GM03348 (cell line): ENCODE measurements at regions not wholly inside any gene's neighbourhood (a gene's known extent, or its start where the extent isn't known, plus 50 kb on each side); places are given as distances from the start of the nearest gene placed in this dataset.

Source experiments
- DNase-seq: peaks from one replicate; pipeline ENCODE4 v3.0.0; 2012; ENCODE audit warnings: low spot score

GRCh38 chr5:103498800-103499551, 63.6 kb downstream of the NUDT12 start:
- DNase-seq = no peak

GRCh38 chr5:103498211-103498610, 64.4 kb downstream of the NUDT12 start:
- DNase-seq = no peak

GRCh38 chr5:103497781-103498180, 64.8 kb downstream of the NUDT12 start:
- no peak for DNase-seq

GRCh38 chr5:103490030-103490739, 72.4 kb downstream of the NUDT12 start:
- DNase-seq = no peak

- DNase-seq = no peak
These were observed 73.3 kb downstream of the NUDT12 start for GRCh38 chr5:103489307-103489706.

GRCh38 chr5:103487822-103488493, 74.6 kb downstream of the NUDT12 start:
- DNase-seq = no peak

GRCh38 chr5:103487218-103487617, 75.4 kb downstream of the NUDT12 start:
- peak; percentile 49 for DNase-seq

GRCh38 chr5:103486739-103487138, 75.8 kb downstream of the NUDT12 start:
- no peak for DNase-seq

GRCh38 chr5:103480246-103480645, 82.3 kb downstream of the NUDT12 start:
- DNase-seq = no peak

GRCh38 chr5:103477678-103478077, 84.9 kb downstream of the NUDT12 start:
- no peak for DNase-seq

- DNase-seq = no peak
These were observed 85.8 kb downstream of the NUDT12 start for GRCh38 chr5:103476811-103477210.

- peak; percentile 43 for DNase-seq
These were observed 86.9 kb downstream of the NUDT12 start for GRCh38 chr5:103475629-103476240.

- no peak for DNase-seq
These were observed 87.9 kb downstream of the NUDT12 start for GRCh38 chr5:103474677-103475076.

GRCh38 chr5:103473725-103474124, 88.9 kb downstream of the NUDT12 start:
- DNase-seq = no peak

GRCh38 chr5:103472830-103473229, 89.8 kb downstream of the NUDT12 start:
- DNase-seq = no peak

GRCh38 chr5:103472265-103472664, 90.3 kb downstream of the NUDT12 start:
- DNase-seq = no peak

GRCh38 chr5:103469288-103470040, 93.1 kb downstream of the NUDT12 start:
- peak; percentile 23 for DNase-seq

GRCh38 chr5:103467831-103468230, 94.8 kb downstream of the NUDT12 start:
- no peak for DNase-seq

GRCh38 chr5:103466495-103466894, 96.1 kb downstream of the NUDT12 start:
- no peak for DNase-seq

- no peak for DNase-seq
These were observed 96.7 kb downstream of the NUDT12 start for GRCh38 chr5:103465891-103466290.

- no peak for DNase-seq
These were observed 97.6 kb downstream of the NUDT12 start for GRCh38 chr5:103464835-103465484.
